SH-SY5Y (cell line): ENCODE measurements at regions not wholly inside any gene's neighbourhood (a gene's known extent, or its start where the extent isn't known, plus 50 kb on each side); places are given as distances from the start of the nearest gene placed in this dataset.

Experiments used
- GATA2 ChIP-seq: IDR thresholded peaks from 2 replicates; pipeline ENCODE4 v1.6.1; 2011; ENCODE audit warnings: mild to moderate bottlenecking, low read depth, low read length
- GATA3 ChIP-seq: IDR thresholded peaks from 2 replicates; pipeline ENCODE4 v1.6.1; 2011; ENCODE audit warnings: low read depth, mild to moderate bottlenecking, low read length, moderate library complexity

- no peak for TF ChIP-seq GATA3
- no peak for TF ChIP-seq GATA2
These were observed 50.4 kb upstream of the LCLAT1 start for GRCh38 chr2:30396436-30397232.
